Fibroblast of the conjunctiva (primary cell): ENCODE measurements at regions not wholly inside any gene's neighbourhood (a gene's known extent, or its start where the extent isn't known, plus 50 kb on each side); places are given as distances from the start of the nearest gene placed in this dataset.
"Not testable (repeated sequence)": the region's sequence is repeated elsewhere in the genome, so short reads cannot be mapped to it uniquely, and the experiment has no call there.

Experiments
- DNase-seq: peaks from one replicate; pipeline ENCODE4 v3.0.0-alpha.2; 2010; ENCODE audit warnings: low read depth

- DNase-seq = not testable (repeated sequence)
Observed at GRCh38 chr4:102397056-102397455, 51.8 kb upstream of the SLC39A8 start.

- no peak for DNase-seq
Observed at GRCh38 chr4:102399021-102399420, 53.7 kb upstream of the SLC39A8 start.

DNA sequence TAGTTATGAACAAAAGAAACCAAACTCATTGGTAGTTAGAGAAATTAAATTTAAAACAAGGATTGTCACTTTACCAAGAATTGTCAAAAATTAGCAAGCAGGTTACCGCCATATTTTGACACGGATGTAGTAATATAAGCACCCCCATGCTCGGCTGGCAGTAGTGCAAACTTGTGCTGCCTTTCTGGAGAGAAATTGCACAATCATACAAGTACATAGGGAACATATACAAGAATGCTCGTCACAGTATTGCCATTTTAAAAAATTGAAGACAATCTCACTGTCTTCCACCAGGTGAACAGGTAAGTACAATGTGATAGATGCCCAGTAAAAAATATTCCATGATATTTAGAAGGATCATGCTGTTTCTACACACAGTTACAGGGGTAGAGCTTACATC lies 55.6 kb upstream of the SLC39A8 start:
- no peak for DNase-seq

- no peak for DNase-seq
Observed at GRCh38 chr4:102402223-102402622, 56.9 kb upstream of the SLC39A8 start.

DNA sequence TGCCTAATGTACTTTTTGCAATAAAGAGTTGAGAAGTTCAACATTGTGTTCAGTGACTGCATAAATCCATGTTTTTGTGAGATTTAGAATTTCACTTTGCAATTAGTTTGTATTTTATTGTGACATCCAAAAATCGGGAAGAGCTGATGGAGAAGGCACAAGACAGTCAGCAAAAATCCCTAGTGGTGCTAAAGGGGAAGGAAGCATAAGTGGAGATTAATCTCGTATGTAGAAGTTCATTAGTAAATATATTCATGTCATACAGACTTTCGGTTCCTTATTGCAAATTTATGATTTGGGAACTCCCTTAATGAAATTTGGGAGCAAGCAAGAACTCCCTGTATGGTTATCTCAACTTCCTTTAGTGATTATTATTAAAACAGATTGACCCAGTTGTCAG lies 57.8 kb upstream of the SLC39A8 start:
- no peak for DNase-seq

- DNase-seq = peak; percentile 14
Observed at GRCh38 chr4:102404431-102404969, 59.2 kb upstream of the SLC39A8 start.

GRCh38 chr4:102405821-102406401 lies 60.6 kb upstream of the SLC39A8 start:
- no peak for DNase-seq

GRCh38 chr4:102410884-102411283 lies 65.6 kb upstream of the SLC39A8 start:
- DNase-seq = not testable (repeated sequence)

DNA sequence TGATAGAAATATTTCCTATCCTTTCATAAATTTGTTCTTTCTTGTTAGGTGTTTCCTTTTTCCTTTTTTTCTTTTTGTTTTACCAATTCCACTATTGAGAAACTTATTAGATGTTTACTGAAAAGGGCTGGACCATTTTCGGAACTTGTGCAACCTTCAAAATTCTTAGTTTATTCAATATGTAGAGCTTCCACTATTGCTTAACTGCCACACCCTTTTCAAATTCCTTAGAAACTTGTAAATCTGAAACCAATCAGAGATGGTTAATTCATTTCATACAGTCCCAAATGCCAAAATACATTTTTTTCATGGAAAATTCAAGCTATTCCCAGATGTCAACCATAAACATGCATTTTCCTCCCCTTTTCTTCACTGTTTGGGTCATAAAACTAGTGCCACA lies 66.1 kb upstream of the SLC39A8 start:
- peak; percentile 29 for DNase-seq

- DNase-seq = no peak
Observed at GRCh38 chr4:102416765-102417164, 71.5 kb upstream of the SLC39A8 start.

GRCh38 chr4:102420563-102421398 lies 75.5 kb upstream of the SLC39A8 start:
- DNase-seq = no peak

GRCh38 chr4:102422843-102423242 lies 77.6 kb upstream of the SLC39A8 start:
- no peak for DNase-seq

GRCh38 chr4:102423375-102423774 lies 77.8 kb upstream of the NFKB1 start:
- no peak for DNase-seq

DNA sequence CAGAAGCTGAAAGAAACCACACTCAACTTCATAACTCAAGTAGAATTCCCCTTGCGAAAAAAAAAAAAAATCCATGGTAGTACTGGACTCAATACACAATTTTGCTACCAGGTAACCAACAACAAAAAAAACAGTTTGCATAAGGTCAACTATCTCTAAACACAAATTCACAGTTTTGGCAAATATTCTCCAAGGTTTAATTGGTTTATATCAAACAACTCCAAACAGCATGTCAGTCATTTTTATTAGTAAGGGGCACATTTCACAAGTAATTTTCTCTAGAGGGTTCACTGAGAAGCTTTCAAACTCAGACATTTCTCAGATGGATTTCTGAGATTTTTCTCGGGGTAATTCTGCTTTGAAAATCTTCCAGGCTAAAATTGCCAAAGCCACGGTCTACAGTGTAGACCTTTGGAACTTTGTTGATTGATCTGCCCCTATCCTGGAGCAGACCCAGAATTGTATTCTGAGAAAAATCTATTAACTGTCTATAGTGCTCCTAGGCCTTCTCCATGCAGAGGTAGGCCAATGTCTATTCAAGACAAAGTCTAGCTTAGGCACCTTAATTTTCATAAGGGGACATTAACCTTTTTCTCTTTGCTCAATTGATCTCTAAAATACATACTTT lies 73.7 kb upstream of the NFKB1 start:
- no peak for DNase-seq

GRCh38 chr4:102428122-102428521 lies 73.0 kb upstream of the NFKB1 start:
- DNase-seq = no peak

DNA sequence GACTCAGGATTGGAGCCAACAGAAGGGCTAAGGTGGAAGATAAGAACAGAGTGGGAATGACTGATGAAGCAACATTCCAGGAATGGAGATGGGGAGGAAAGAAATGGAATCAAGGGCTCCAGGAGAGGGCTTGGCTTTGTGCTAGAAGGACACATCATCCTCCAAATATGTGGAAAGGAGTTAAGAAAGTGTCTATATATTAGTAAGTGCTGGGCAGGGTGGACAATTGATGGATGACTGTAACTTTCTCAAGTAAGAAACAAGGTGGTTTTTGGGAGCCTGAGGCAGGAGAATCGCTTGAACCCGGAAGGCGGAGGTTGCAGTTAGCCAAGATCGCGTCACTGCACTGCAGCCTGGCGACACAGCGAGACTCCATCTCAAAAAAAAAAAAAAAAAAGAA lies 71.6 kb upstream of the NFKB1 start:
- DNase-seq = no peak

GRCh38 chr4:102430461-102430910 lies 70.7 kb upstream of the NFKB1 start:
- DNase-seq = no peak

DNA sequence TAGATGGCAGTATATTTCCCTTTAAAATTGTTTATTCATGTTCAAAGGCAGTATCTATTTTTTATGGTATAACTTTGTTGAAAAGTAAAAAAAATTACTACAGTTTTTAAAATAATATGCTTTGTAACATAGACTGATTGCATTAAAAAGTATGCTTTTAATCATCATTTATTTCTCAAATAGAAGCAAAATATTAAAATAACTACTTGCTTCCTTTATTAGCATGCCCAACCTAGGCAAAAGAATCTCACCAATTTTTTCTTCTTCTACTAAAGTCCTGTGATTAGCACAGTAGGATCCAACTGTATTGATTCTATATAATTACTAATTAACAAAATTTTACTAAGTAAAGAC lies 69.6 kb upstream of the NFKB1 start:
- DNase-seq = no peak

- DNase-seq = no peak
Observed at GRCh38 chr4:102437111-102437510, 64.0 kb upstream of the NFKB1 start.

- DNase-seq = no peak
Observed at GRCh38 chr4:102438396-102439235, 62.5 kb upstream of the NFKB1 start.

DNA sequence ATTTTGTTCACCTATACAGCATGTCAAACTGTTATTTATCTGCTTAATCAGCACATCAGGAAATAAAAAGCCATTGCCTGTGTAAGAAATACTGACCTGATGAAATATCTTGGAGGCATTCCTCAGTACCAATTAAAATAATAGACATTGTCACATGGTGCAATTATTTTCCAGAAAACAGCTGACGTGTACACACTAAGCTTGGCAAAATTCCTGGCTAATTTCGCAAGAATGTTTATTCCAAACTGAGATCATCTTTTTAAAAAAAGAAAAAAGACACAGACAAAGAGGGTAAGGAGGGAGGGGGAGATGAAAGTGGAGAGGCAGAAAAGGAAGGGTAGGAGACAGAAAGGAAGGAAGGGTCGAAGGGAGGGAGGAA lies 61.9 kb upstream of the NFKB1 start:
- peak; percentile 87 for DNase-seq

DNA sequence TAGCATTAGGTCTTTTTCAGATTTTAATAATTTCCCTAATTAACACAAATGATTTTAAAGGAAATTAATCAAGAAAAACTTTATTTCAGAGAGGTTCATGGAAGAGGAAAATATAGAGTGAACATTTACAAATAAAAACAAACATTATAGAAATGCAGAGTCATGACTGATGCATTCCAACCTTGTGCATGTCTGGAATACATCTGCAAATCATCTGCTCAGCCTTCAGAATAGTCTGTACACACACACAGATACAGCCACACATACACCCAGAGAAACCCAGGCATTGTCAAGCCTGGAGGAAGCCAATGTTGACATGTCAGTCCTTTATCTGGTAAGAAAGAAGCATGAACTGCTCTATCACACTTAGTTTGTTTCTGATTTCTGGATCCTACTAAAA lies 61.3 kb upstream of the NFKB1 start:
- DNase-seq = peak; percentile 71
